GM12864 (cell line): ENCODE measurements at regions not wholly inside any gene's neighbourhood (a gene's known extent, or its start where the extent isn't known, plus 50 kb on each side); places are given as distances from the start of the nearest gene placed in this dataset.

Experiments used
- DNase-seq: peaks from one replicate; pipeline ENCODE4 v3.0.0-alpha.2; 2011; ENCODE audit warnings: low read depth
- H3K4me3 ChIP-seq: 2 replicates; pipeline ENCODE4 v1.5.1; 2011; ENCODE audit warnings: mild to moderate bottlenecking, low read depth, low read length, control low read depth
- TF ChIP-seq, protein P1 (sequence below): IDR thresholded peaks from 2 replicates; pipeline ENCODE4 v1.5.1; 2011; ENCODE audit warnings: low read depth, mild to moderate bottlenecking, moderate library complexity, low read length, control low read depth, inconsistent platforms; ENCODE audit errors: missing control alignments

DNA sequence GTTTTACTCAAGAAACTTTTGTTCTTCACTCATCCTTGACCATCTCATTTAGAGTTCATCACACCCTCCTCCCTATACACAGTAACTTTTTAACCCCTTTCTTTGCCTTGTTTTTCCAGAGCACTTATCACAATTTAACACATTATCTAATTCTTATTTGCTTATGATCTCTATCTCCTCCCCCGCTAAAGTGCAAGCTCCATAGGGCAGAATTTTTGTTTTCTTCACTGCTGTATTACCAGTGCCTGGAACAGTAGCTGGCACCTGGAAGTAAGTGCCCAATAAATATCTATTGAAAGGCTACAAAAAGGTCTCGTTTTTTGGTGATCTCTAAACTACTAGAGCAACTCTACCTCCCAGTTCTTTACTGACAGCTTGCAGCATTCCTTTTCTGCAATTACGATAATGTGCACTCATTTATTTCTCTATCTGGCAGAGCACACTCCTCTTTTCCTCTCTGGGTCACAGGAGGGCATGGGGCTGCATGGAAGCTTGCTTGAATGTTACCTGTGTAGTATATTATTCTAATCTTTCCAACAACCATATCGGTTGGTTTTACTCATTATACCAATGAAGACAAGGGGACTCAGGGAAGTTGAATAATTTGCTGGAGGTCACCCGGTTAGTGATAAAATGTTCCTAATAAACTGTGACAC is 57.4 kb upstream of the CHST9 start:
- DNase-seq: no peak
- no peak overlapping the region for H3K4me3 ChIP-seq
- TF ChIP-seq, protein P1, sequence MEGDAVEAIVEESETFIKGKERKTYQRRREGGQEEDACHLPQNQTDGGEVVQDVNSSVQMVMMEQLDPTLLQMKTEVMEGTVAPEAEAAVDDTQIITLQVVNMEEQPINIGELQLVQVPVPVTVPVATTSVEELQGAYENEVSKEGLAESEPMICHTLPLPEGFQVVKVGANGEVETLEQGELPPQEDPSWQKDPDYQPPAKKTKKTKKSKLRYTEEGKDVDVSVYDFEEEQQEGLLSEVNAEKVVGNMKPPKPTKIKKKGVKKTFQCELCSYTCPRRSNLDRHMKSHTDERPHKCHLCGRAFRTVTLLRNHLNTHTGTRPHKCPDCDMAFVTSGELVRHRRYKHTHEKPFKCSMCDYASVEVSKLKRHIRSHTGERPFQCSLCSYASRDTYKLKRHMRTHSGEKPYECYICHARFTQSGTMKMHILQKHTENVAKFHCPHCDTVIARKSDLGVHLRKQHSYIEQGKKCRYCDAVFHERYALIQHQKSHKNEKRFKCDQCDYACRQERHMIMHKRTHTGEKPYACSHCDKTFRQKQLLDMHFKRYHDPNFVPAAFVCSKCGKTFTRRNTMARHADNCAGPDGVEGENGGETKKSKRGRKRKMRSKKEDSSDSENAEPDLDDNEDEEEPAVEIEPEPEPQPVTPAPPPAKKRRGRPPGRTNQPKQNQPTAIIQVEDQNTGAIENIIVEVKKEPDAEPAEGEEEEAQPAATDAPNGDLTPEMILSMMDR: no peak

GRCh38 chr18:27240383-27240782 is 55.3 kb upstream of the CHST9 start:
- TF ChIP-seq, protein P1: no peak
- no peak for DNase-seq
- no peak overlapping the region for H3K4me3 ChIP-seq

DNA sequence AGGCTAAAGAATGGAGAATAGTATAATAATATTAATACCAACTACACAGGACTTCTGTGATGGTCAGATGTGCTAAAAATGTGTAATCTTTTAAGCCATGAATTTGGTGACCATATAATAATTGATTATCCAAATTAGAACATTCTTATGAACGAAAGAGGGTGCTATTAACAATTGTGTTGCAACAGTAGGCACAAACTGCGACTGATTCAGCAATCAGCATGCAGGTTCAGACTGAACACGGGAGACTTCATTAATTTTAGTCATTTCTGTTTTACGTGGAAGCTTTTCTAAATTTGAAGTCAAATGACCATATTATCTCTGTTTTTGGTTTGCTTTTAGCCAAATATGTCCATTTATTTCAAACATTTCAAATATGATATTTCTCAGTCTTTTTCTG is 54.6 kb upstream of the CHST9 start:
- TF ChIP-seq, protein P1: no peak
- DNase-seq: no peak

DNA sequence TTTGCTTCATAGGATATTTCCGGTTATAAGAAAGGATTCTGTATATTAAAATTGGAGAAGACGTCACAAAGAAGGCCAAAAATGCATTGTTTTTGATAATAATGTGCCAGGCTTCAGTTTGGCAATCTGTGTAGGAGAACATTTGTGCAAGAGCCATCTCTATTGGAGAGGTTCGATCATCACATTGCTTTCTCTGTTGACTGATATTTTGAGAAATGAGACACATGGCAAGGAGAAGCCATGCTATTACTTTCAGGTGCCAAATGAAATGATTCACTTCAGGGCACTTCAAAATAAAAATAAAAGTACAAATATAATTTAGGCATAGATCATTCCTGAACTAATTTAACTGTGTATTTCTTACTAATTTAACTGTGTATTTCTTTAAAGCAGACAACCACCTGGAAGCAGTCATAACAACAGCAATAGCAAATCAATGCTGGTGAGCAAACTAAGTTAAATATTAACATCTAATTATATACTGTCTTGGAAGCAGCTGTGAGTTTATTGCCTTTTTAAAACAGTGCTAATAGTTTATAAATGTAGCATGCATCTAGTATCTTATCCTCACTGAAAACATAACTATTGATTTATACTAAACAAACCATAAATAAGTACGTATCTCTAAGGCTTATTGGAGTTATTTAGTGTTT is 50.2 kb upstream of the CHST9 start:
- TF ChIP-seq, protein P1: no peak
- no peak overlapping the region for H3K4me3 ChIP-seq
- DNase-seq: no peak

More for the DNA sequence above, 54.6 kb upstream of the CHST9 start:
- no peak overlapping the region for H3K4me3 ChIP-seq
